Panc1 (cell line): ENCODE measurements at regions not wholly inside any gene's neighbourhood (a gene's known extent, or its start where the extent isn't known, plus 50 kb on each side); places are given as distances from the start of the nearest gene placed in this dataset.

ENCODE experiments used
- ATAC-seq: fragments of 200-7000 bp; cut with Tn5 transposase; 2 replicates; pipeline ENCODE4 v1.9.1; 2020; ENCODE audit warnings: mild to moderate bottlenecking, moderate library complexity
- BruUV-seq: library from RNA; stranded (reverse); fragments of 400-500 nt; replicated peaks from 2 replicates; lab custom pipeline; 2021; lab: Mats Ljungman, UMichigan
- CTCF ChIA-PET: fragments of 300-600 bp; sonication (Branson Sonifier 250); formaldehyde crosslinking; loops from one replicate; lab custom pipeline; 2022; ENCODE audit warnings: antibody characterized with exemption; lab: Charles Lee
- POLR2A ChIA-PET: fragments of 300-600 bp; sonication (Branson Sonifier 250); formaldehyde crosslinking; loops from one replicate; lab custom pipeline; 2022; ENCODE audit warnings: antibody characterized with exemption; lab: Charles Lee
- DNase-seq: peaks from one replicate; pipeline ENCODE4 v3.0.0-alpha.2; 2010; ENCODE audit warnings: low read depth, low spot score
- H3K27ac ChIP-seq: 2 replicates; pipeline ENCODE4 v1.5.1; 2011; ENCODE audit warnings: mild to moderate bottlenecking, low read length, inconsistent platforms
- H3K27me3 ChIP-seq: fragments of 200-500 bp; sonication (Bioruptor generic); 2 replicates; pipeline ENCODE4 v1.6.0; 2014; ENCODE audit warnings: low read length, inconsistent platforms; ENCODE audit not compliant: control insufficient read depth, insufficient read depth
- H3K36me3 ChIP-seq: fragments of 200-500 bp; sonication (Bioruptor generic); 2 replicates; pipeline ENCODE4 v1.5.1; 2014; ENCODE audit warnings: inconsistent platforms, mild to moderate bottlenecking, low read length, moderate library complexity; ENCODE audit not compliant: control insufficient read depth, insufficient read depth
- H3K4me1 ChIP-seq: 2 replicates; pipeline ENCODE4 v1.5.1; 2011; ENCODE audit warnings: inconsistent platforms, mild to moderate bottlenecking, low read length, moderate library complexity; ENCODE audit not compliant: control insufficient read depth, insufficient read depth
- H3K4me3 ChIP-seq, 2 experiments: 2 replicates each; pipeline ENCODE4 v1.5.1; 2011 to 2012; ENCODE audit warnings: low read depth in 2 of 2, low read length in 2 of 2, mild to moderate bottlenecking in 2 of 2, inconsistent platforms in 1 of 2, moderate library complexity in 1 of 2
- H3K9me3 ChIP-seq: fragments of 200-500 bp; sonication (Bioruptor generic); 2 replicates; pipeline ENCODE4 v1.5.1; 2014; ENCODE audit warnings: low read depth, mild to moderate bottlenecking, inconsistent platforms, low read length, moderate library complexity; ENCODE audit not compliant: control insufficient read depth, insufficient read depth
- CTCF ChIP-seq: fragments of 450-650 bp; IDR thresholded peaks from 2 replicates; pipeline ENCODE4 v1.5.1; 2017; ENCODE audit warnings: mild to moderate bottlenecking
- POLR2AphosphoS5 ChIP-seq: IDR thresholded peaks from 2 replicates; pipeline ENCODE4 v1.6.1; 2012; ENCODE audit warnings: mild to moderate bottlenecking, low read depth, low read length, moderate library complexity
- REST ChIP-seq, 2 experiments: IDR thresholded peaks; 2 replicates each; pipeline ENCODE4 v1.6.1; 2011 to 2012; ENCODE audit warnings: low read depth in 2 of 2, control low read depth in 1 of 2, low read length in 1 of 2, mild to moderate bottlenecking in 1 of 2, moderate library complexity in 1 of 2; ENCODE audit not compliant: insufficient read depth in 1 of 2
- SIN3A ChIP-seq: IDR thresholded peaks from 2 replicates; pipeline ENCODE4 v1.6.1; 2012; ENCODE audit warnings: low read depth, mild to moderate bottlenecking, low read length, moderate library complexity, borderline replicate concordance; ENCODE audit not compliant: insufficient read depth
- TCF7L2 ChIP-seq: IDR thresholded peaks from 2 replicates; pipeline ENCODE4 v1.6.1; 2011; ENCODE audit warnings: mild to moderate bottlenecking, low read depth, low read length, inconsistent platforms
- in situ Hi-C: cut with HindIII; loops from 2 replicates; pipeline ENCODE4 v1.10.0; 2016; ENCODE audit warnings: low sequenced_read_pairs, low pct_unique_long_range_greater_than_20kb
- intact Hi-C: fragments of 100-400 bp; cut with micrococcal nuclease; formaldehyde crosslinking; loops from one replicate; pipeline ENCODE4 v1.10.0; 2022; ENCODE audit not compliant: unreplicated experiment

- ChIA-PET POLR2A (no interaction called here), CTCF (no interaction called here)
- intact Hi-C loops: no loop called here
- H3K4me1 ChIP-seq: no peaks in the 10 kb centered on the region
- H3K27me3 ChIP-seq: no peaks in the 10 kb centered on the region
- no peak overlapping the region for H3K4me3 ChIP-seq
- ATAC-seq (no peak), DNase-seq (no peak)
- H3K27ac ChIP-seq: no peak overlapping the region
- no TSS peak for BruUV-seq
- in situ Hi-C loops: no loop called here
- no peak for TF ChIP-seq REST (IDR thresholded peaks at IDR 0.05; ENCODE audit: insufficient read depth in 1 of 2, low read depth in 2 of 2, low read length in 1 of 2)
- no peak for TF ChIP-seq CTCF
- TF ChIP-seq SIN3A: no peak
- no peak for TF ChIP-seq TCF7L2
- no peak for TF ChIP-seq POLR2AphosphoS5
- H3K9me3 ChIP-seq: no peaks in the 10 kb centered on the region
- H3K36me3 ChIP-seq: no peaks in the 10 kb centered on the region
Observed at GRCh38 chr9:108600896-108601295, 254.9 kb downstream of the ACTL7B start.

GRCh38 chr9:108599571-108599970 lies 256.2 kb downstream of the ACTL7B start:
- DNase-seq: no peak
- CTCF ChIA-PET: no interaction called here
- no peaks in the 10 kb centered on the region for H3K9me3 ChIP-seq
- H3K4me3 ChIP-seq: no peak overlapping the region
- no peak overlapping the region for H3K27ac ChIP-seq
- ATAC-seq: no peak
- H3K4me1 ChIP-seq: no peaks in the 10 kb centered on the region
- H3K36me3 ChIP-seq: no peaks in the 10 kb centered on the region
- POLR2A ChIA-PET: no interaction called here
- in situ Hi-C loops (no loop called here), intact Hi-C loops (no loop called here)
- TF ChIP-seq CTCF (no peak), SIN3A (no peak), REST (IDR thresholded peaks at IDR 0.05; ENCODE audit: insufficient read depth in 1 of 2, low read depth in 2 of 2, low read length in 1 of 2) (no peak), POLR2AphosphoS5 (no peak), TCF7L2 (no peak)
- BruUV-seq: no TSS peak
- no peaks in the 10 kb centered on the region for H3K27me3 ChIP-seq
